Keratinocyte (primary cell): ENCODE measurements at regions not wholly inside any gene's neighbourhood (a gene's known extent, or its start where the extent isn't known, plus 50 kb on each side); places are given as distances from the start of the nearest gene placed in this dataset.

Experiments
- DNase-seq: peaks from one replicate; pipeline ENCODE4 v3.0.0-alpha.2; 2011; ENCODE audit warnings: low read depth, missing footprints, low spot score
- FAIRE-seq: peaks from 2 replicates; lab custom pipeline; 2011; peaks lifted over from hg19 to GRCh38; lab: Jason Lieb, UNC
- H2AFZ ChIP-seq: 2 replicates; pipeline ENCODE4 v1.6.0; 2012; ENCODE audit warnings: low read length, control low read depth, inconsistent platforms; ENCODE audit not compliant: control insufficient read depth
- H3K27ac ChIP-seq: 2 replicates; pipeline ENCODE4 v1.5.1; 2011; ENCODE audit warnings: low read length; ENCODE audit not compliant: control insufficient read depth, insufficient read depth
- H3K27me3 ChIP-seq: 3 replicates; pipeline ENCODE4 v1.6.0; 2011; ENCODE audit warnings: low read length; ENCODE audit not compliant: control insufficient read depth, insufficient read depth; ENCODE audit errors: extremely low read depth
- H3K36me3 ChIP-seq, 2 experiments: 2 replicates in 1 of 2; 3 replicates in 1 of 2; pipeline ENCODE4 v1.5.1; 2011; ENCODE audit warnings: low read length in 2 of 2, mild to moderate bottlenecking in 1 of 2; ENCODE audit not compliant: control insufficient read depth in 2 of 2, insufficient read depth in 2 of 2; ENCODE audit errors: extremely low read depth in 1 of 2
- H3K4me1 ChIP-seq: 3 replicates; pipeline ENCODE4 v1.5.1; 2011; ENCODE audit warnings: low read length; ENCODE audit not compliant: control insufficient read depth, insufficient read depth; ENCODE audit errors: extremely low read depth
- H3K4me2 ChIP-seq: 3 replicates; pipeline ENCODE4 v1.6.0; 2011; ENCODE audit warnings: low read depth, low read length; ENCODE audit not compliant: control insufficient read depth, insufficient read depth; ENCODE audit errors: extremely low read depth
- H3K4me3 ChIP-seq, 3 experiments: fragments of 200-600 bp in 1 of 3; sonication (generic) in 1 of 3; 2 replicates in 2 of 3; 3 replicates in 1 of 3; pipeline ENCODE4 v1.5.1; 2011 to 2016; ENCODE audit warnings: low read length in 3 of 3, mild to moderate bottlenecking in 3 of 3, control low read depth in 2 of 3, inconsistent platforms in 1 of 3, low read depth in 1 of 3, mixed read lengths in 1 of 3, mixed run types in 1 of 3, moderate library complexity in 1 of 3; ENCODE audit not compliant: control insufficient read depth in 2 of 3, insufficient read depth in 2 of 3; ENCODE audit errors: extremely low read depth in 1 of 3
- H3K79me2 ChIP-seq: 2 replicates; pipeline ENCODE4 v1.6.0; 2012; ENCODE audit warnings: low read length; ENCODE audit not compliant: control insufficient read depth, insufficient read depth
- H3K9ac ChIP-seq: 3 replicates; pipeline ENCODE4 v1.6.0; 2011; ENCODE audit warnings: low read length; ENCODE audit not compliant: control insufficient read depth, insufficient read depth; ENCODE audit errors: extremely low read depth
- H3K9me1 ChIP-seq: 3 replicates; pipeline ENCODE4 v1.6.0; 2011; ENCODE audit warnings: low read length; ENCODE audit not compliant: control insufficient read depth, insufficient read depth; ENCODE audit errors: extremely low read depth
- H3K9me3 ChIP-seq: 2 replicates; pipeline ENCODE4 v1.5.1; 2012; ENCODE audit warnings: low read depth, low read length; ENCODE audit not compliant: control insufficient read depth
- H4K20me1 ChIP-seq: 3 replicates; pipeline ENCODE4 v1.6.0; 2011; ENCODE audit warnings: low read length; ENCODE audit not compliant: control insufficient read depth, insufficient read depth; ENCODE audit errors: extremely low read depth
- CTCF ChIP-seq, 3 experiments: IDR thresholded peaks in 1 of 3; conservative IDR thresholded peaks in 1 of 3; optimal IDR thresholded peaks in 1 of 3; 2 replicates in 2 of 3; 3 replicates in 1 of 3; pipeline versions ENCODE3 to v1.5.1; 2011; ENCODE audit warnings: low read length in 3 of 3, mild to moderate bottlenecking in 3 of 3, moderate library complexity in 2 of 3, control low read depth in 1 of 3, inconsistent platforms in 1 of 3; ENCODE audit not compliant: insufficient read depth in 2 of 3; ENCODE audit errors: extremely low read depth in 1 of 3
- EZH2 ChIP-seq: IDR thresholded peaks from one replicate; pipeline ENCODE4 v1.6.1; 2012; ENCODE audit warnings: inconsistent platforms, mild to moderate bottlenecking, low read length, moderate library complexity
- dilution Hi-C: fragments of 300-500 bp; cut with MboI; formaldehyde crosslinking; loops from one replicate; pipeline ENCODE4 v1.7.0; 2020; ENCODE audit warnings: low sequenced_read_pairs; ENCODE audit not compliant: extremely low pct_ligation_motif_present

- TF ChIP-seq CTCF (optimal IDR thresholded peaks at IDR 0.05 in 1 of 3, IDR thresholded peaks at IDR 0.05 in 1 of 3, conservative IDR thresholded peaks at IDR 0.05 in 1 of 3; ENCODE audit: extremely low read depth in 1 of 3, insufficient read depth in 2 of 3, low read length in 3 of 3) (no peak), EZH2 (no peak)
- dilution Hi-C loops: no loop called here
- Histone ChIP-seq H3K27me3 (no peaks in the 10 kb centered on the region), H3K9me1 (no peaks in the 10 kb centered on the region), H3K9me3 (no peaks in the 10 kb centered on the region), H4K20me1 (no peaks in the 10 kb centered on the region), H3K27ac (no peak overlapping the region), H3K36me3 (peaks cover 10 to 29% of the 10 kb centered on the region in 2 experiments), H3K4me2 (no peak overlapping the region), H3K79me2 (peaks cover 51% of the 10 kb centered on the region), H2AFZ (no peak overlapping the region), H3K9ac (no peak overlapping the region), H3K4me3 (no peak overlapping the region), H3K4me1 (no peaks in the 10 kb centered on the region)
- no peak for FAIRE-seq
- DNase-seq: no peak
Measured at GRCh38 chr3:141431411-141432378, 55.1 kb upstream of the RASA2 start.

GRCh38 chr3:141432904-141433303 is 53.9 kb upstream of the RASA2 start:
- Histone ChIP-seq H3K4me3 (no peak overlapping the region), H3K79me2 (peaks cover 42% of the 10 kb centered on the region), H3K4me1 (no peaks in the 10 kb centered on the region), H4K20me1 (no peaks in the 10 kb centered on the region), H3K4me2 (no peak overlapping the region), H3K9me3 (no peaks in the 10 kb centered on the region), H3K27ac (no peak overlapping the region), H2AFZ (no peak overlapping the region), H3K27me3 (no peaks in the 10 kb centered on the region), H3K36me3 (peaks cover 10 to 21% of the 10 kb centered on the region in 2 experiments), H3K9me1 (no peaks in the 10 kb centered on the region), H3K9ac (no peak overlapping the region)
- FAIRE-seq (no peak), DNase-seq (no peak)
- dilution Hi-C loops: no loop called here
- TF ChIP-seq CTCF (optimal IDR thresholded peaks at IDR 0.05 in 1 of 3, IDR thresholded peaks at IDR 0.05 in 1 of 3, conservative IDR thresholded peaks at IDR 0.05 in 1 of 3; ENCODE audit: extremely low read depth in 1 of 3, insufficient read depth in 2 of 3, low read length in 3 of 3) (no peak), EZH2 (no peak)
